ENCODE measurements at regions not wholly inside any gene's neighbourhood (a gene's known extent, or its start where the extent isn't known, plus 50 kb on each side); places are given as distances from the start of the nearest gene placed in this dataset.

DNA sequence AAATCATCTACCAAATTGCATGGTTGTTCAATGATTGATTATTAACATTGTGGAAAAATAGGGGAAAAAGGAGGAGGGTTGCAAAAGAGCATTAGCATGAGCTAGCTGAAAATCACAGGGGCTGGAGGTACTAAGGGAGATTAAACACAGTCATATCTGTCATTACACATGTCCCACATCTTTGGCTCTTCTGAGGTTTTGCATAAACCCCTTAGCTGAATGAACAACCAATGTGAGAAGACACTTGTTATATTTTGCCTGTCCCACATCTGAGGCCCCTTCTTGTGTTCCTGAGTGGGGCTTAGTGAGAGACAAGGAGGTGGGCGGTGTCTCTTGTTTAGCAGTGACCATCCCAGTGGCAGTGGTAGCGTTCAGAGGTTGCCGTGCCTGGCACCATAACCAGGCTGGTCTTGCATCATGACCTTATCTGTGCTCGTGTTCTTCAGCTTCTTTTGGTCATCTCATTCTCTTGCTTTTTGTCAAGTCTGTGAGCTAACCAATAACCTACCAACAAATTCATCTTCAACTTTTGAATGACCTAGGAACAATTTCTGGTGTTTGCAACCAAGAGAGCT lies 95.6 kb downstream of the MID1IP1 start:
- TF ChIP-seq CTCF (IDR thresholded peaks at IDR 0.05) (no peak), POLR2A (IDR thresholded peaks at IDR 0.05) (no peak)
